ENCODE measurements at regions not wholly inside any gene's neighbourhood (a gene's known extent, or its start where the extent isn't known, plus 50 kb on each side); places are given as distances from the start of the nearest gene placed in this dataset.
"Not testable (repeated sequence)": the region's sequence is repeated elsewhere in the genome, so short reads cannot be mapped to it uniquely, and the experiment has no call there.

- DNase-seq = no peak
Observed at GRCh38 chr2:185891403-185891802, 152.8 kb downstream of the FSIP2 start.

- no peak for DNase-seq
Observed at GRCh38 chr2:185891804-185892411, 153.3 kb downstream of the FSIP2 start.

GRCh38 chr2:185892484-185892883 lies 153.9 kb downstream of the FSIP2 start:
- no peak for DNase-seq

GRCh38 chr2:185894223-185894622 lies 155.6 kb downstream of the FSIP2 start:
- no peak for DNase-seq

GRCh38 chr2:185895828-185896693 lies 157.5 kb downstream of the FSIP2 start:
- DNase-seq = no peak

- DNase-seq = no peak
Observed at GRCh38 chr2:185899366-185899765, 160.8 kb downstream of the FSIP2 start.

- no peak for DNase-seq
Observed at GRCh38 chr2:185919155-185919554, 180.6 kb downstream of the FSIP2 start.

- DNase-seq = no peak
Observed at GRCh38 chr2:185921048-185921756, 182.6 kb downstream of the FSIP2 start.

GRCh38 chr2:185934232-185934631 lies 195.6 kb downstream of the FSIP2 start:
- DNase-seq = no peak

GRCh38 chr2:185939858-185940257 lies 201.3 kb downstream of the FSIP2 start:
- no peak for DNase-seq

GRCh38 chr2:185942855-185943254 lies 204.3 kb downstream of the FSIP2 start:
- DNase-seq = no peak

- DNase-seq = no peak
Observed at GRCh38 chr2:185947722-185948121, 209.1 kb downstream of the FSIP2 start.

- DNase-seq = no peak
Observed at GRCh38 chr2:185952100-185952499, 213.5 kb downstream of the FSIP2 start.

- no peak for DNase-seq
Observed at GRCh38 chr2:185954389-185954788, 215.8 kb downstream of the FSIP2 start.

GRCh38 chr2:185955050-185955449 lies 216.4 kb downstream of the FSIP2 start:
- no peak for DNase-seq

GRCh38 chr2:185967335-185967734 lies 228.7 kb downstream of the FSIP2 start:
- DNase-seq = no peak

- DNase-seq = no peak
Observed at GRCh38 chr2:185970148-185970852, 231.7 kb downstream of the FSIP2 start.

GRCh38 chr2:185978634-185979407 lies 240.2 kb downstream of the FSIP2 start:
- no peak for DNase-seq

GRCh38 chr2:185979546-185980071 lies 241.0 kb downstream of the FSIP2 start:
- DNase-seq = no peak

GRCh38 chr2:185980944-185981343 lies 242.3 kb downstream of the FSIP2 start:
- no peak for DNase-seq

- no peak for DNase-seq
Observed at GRCh38 chr2:185984670-185985069, 246.1 kb downstream of the FSIP2 start.

GRCh38 chr2:185988907-185989306 lies 250.3 kb downstream of the FSIP2 start:
- not testable (repeated sequence) for DNase-seq

All from CD4-positive, alpha-beta T cell treated with Interferon alpha-2 for 1 hour (primary cell).